PC-3 (cell line): ENCODE measurements at regions not wholly inside any gene's neighbourhood (a gene's known extent, or its start where the extent isn't known, plus 50 kb on each side); places are given as distances from the start of the nearest gene placed in this dataset.

Experiments used
- ATAC-seq: fragments of 200-7000 bp; cut with Tn5 transposase; 2 replicates; pipeline ENCODE4 v1.9.1; 2020; ENCODE audit warnings: mild to moderate bottlenecking, moderate library complexity
- BruUV-seq: library from RNA; stranded (reverse); fragments of 400-500 nt; replicated peaks from 2 replicates; lab custom pipeline; 2021; lab: Mats Ljungman, UMichigan
- CTCF ChIA-PET: fragments of 300-600 bp; sonication (Branson Sonifier 250); formaldehyde crosslinking; loops from one replicate; lab custom pipeline; 2022; ENCODE audit warnings: antibody characterized with exemption; lab: Charles Lee
- POLR2A ChIA-PET: fragments of 300-600 bp; sonication (Branson Sonifier 250); formaldehyde crosslinking; loops from one replicate; lab custom pipeline; 2022; ENCODE audit warnings: antibody characterized with exemption; ENCODE audit not compliant: unreplicated experiment; lab: Charles Lee
- DNase-seq: peaks from one replicate; pipeline ENCODE4 v3.0.0-alpha.2; 2015
- H2AFZ ChIP-seq: fragments of 300-600 bp; sonication (generic); 2 replicates; pipeline ENCODE4 v1.6.0; 2016; ENCODE audit warnings: antibody characterized with exemption, low read length
- H3F3A ChIP-seq: fragments of 300-600 bp; sonication (generic); one replicate; pipeline ENCODE4 v1.6.0; 2017; ENCODE audit warnings: antibody characterized with exemption, low read length, control low read depth, mild to moderate bottlenecking; ENCODE audit not compliant: unreplicated experiment
- H3K27ac ChIP-seq: fragments of 300-600 bp; sonication (generic); 2 replicates; pipeline ENCODE4 v1.5.1; 2016; ENCODE audit warnings: mild to moderate bottlenecking, low read length
- H3K27me3 ChIP-seq: fragments of 300-600 bp; sonication (generic); 2 replicates; pipeline ENCODE4 v1.6.1; 2016; ENCODE audit warnings: low read length, mixed read lengths
- H3K36me3 ChIP-seq: fragments of 300-600 bp; sonication (generic); 2 replicates; pipeline ENCODE4 v1.6.1; 2016; ENCODE audit warnings: low read depth, mixed run types, low read length, mixed read lengths
- H3K4me1 ChIP-seq: fragments of 300-600 bp; sonication (generic); 2 replicates; pipeline ENCODE4 v1.5.1; 2016; ENCODE audit warnings: low read length; ENCODE audit not compliant: insufficient read depth
- H3K4me2 ChIP-seq: fragments of 300-600 bp; sonication (generic); 2 replicates; pipeline ENCODE4 v1.6.0; 2016; ENCODE audit warnings: low read length
- H3K4me3 ChIP-seq: fragments of 300-600 bp; sonication (generic); 2 replicates; pipeline ENCODE4 v1.5.1; 2016; ENCODE audit warnings: mild to moderate bottlenecking, low read length, mixed read lengths
- H3K79me2 ChIP-seq: fragments of 300-600 bp; sonication (generic); 2 replicates; pipeline ENCODE4 v1.6.1; 2017; ENCODE audit warnings: low read length, mixed read lengths
- H3K9ac ChIP-seq: fragments of 300-600 bp; sonication (generic); 2 replicates; pipeline ENCODE4 v1.6.0; 2016; ENCODE audit warnings: mild to moderate bottlenecking, low read length
- H3K9me2 ChIP-seq: fragments of 300-600 bp; sonication (generic); replicated peaks from 2 replicates; pipeline ENCODE4 v1.6.1; 2016; ENCODE audit warnings: mixed run types, low read length, mixed read lengths
- H3K9me3 ChIP-seq: fragments of 300-600 bp; sonication (generic); 2 replicates; pipeline ENCODE4 v1.6.1; 2016; ENCODE audit warnings: low read length, mixed read lengths
- H4K20me1 ChIP-seq: fragments of 300-600 bp; sonication (generic); 2 replicates; pipeline ENCODE4 v1.6.1; 2016; ENCODE audit warnings: low read length, mixed read lengths
- CTCF ChIP-seq: fragments of 300-600 bp; sonication (generic); conservative IDR thresholded peaks from 2 replicates; pipeline ENCODE4 v1.5.1; 2017; ENCODE audit warnings: antibody characterized with exemption, low read depth, mild to moderate bottlenecking, low read length
- EZH2 ChIP-seq: fragments of 300-600 bp; sonication (generic); IDR thresholded peaks from one replicate; pipeline ENCODE4 v1.6.1; 2017; ENCODE audit warnings: antibody characterized with exemption, mild to moderate bottlenecking, low read length; ENCODE audit not compliant: unreplicated experiment
- EZH2phosphoT487 ChIP-seq: fragments of 300-600 bp; sonication (generic); IDR thresholded peaks from 2 replicates; pipeline ENCODE4 v1.6.1; 2018; ENCODE audit warnings: mild to moderate bottlenecking, antibody characterized with exemption, low read length, borderline replicate concordance
- intact Hi-C: fragments of 100-400 bp; cut with micrococcal nuclease; formaldehyde crosslinking; loops from 2 replicates; pipeline ENCODE4 v1.9.0; 2023

- H3K36me3 ChIP-seq, result no peaks in the 10 kb centered on the region
- DNase-seq, result peak; percentile 45
- no peak overlapping the region for H3K9ac ChIP-seq
- BruUV-seq, result no TSS peak
- H3K4me2 ChIP-seq, result peak overlapping the region; percentile 17; the same call in 1 of the 2 replicates
- no peak overlapping the region for H3K27ac ChIP-seq
- ChIA-PET CTCF (no interaction called here), POLR2A (no interaction called here)
- H3K9me3 ChIP-seq, result no peaks in the 10 kb centered on the region
- no peaks in the 10 kb centered on the region for H4K20me1 ChIP-seq
- H3K9me2 ChIP-seq, result no peaks in the 10 kb centered on the region
- peaks cover 9% of the 10 kb centered on the region for H3K4me1 ChIP-seq
- intact Hi-C loops, result no loop called here
- no peaks in the 10 kb centered on the region for H3F3A ChIP-seq
- TF ChIP-seq CTCF (no peak), EZH2 (no peak), EZH2phosphoT487 (no peak)
- ATAC-seq, result peak; percentile 51
- no peaks in the 10 kb centered on the region for H3K79me2 ChIP-seq
- no peak overlapping the region for H3K4me3 ChIP-seq
- no peak overlapping the region for H2AFZ ChIP-seq
- no peaks in the 10 kb centered on the region; the same call in 1 of the 2 replicates for H3K27me3 ChIP-seq
Observed at GRCh38 chr2:71882949-71883472, 264.7 kb downstream of the CYP26B1 start.

GRCh38 chr2:71882236-71882946 lies 265.3 kb downstream of the CYP26B1 start:
- H3K27me3 ChIP-seq, result no peaks in the 10 kb centered on the region; the same call in 1 of the 2 replicates
- no peaks in the 10 kb centered on the region for H4K20me1 ChIP-seq
- ATAC-seq, result no peak
- no peak overlapping the region for H3K4me2 ChIP-seq
- TF ChIP-seq CTCF (no peak), EZH2phosphoT487 (no peak), EZH2 (no peak)
- no peak overlapping the region for H3K4me3 ChIP-seq
- no peaks in the 10 kb centered on the region for H3K36me3 ChIP-seq
- no peak overlapping the region for H3K9ac ChIP-seq
- ChIA-PET POLR2A (no interaction called here), CTCF (no interaction called here)
- no peak overlapping the region for H2AFZ ChIP-seq
- no peaks in the 10 kb centered on the region for H3F3A ChIP-seq
- no TSS peak for BruUV-seq
- DNase-seq, result no peak
- no peak overlapping the region for H3K27ac ChIP-seq
- H3K9me2 ChIP-seq, result no peaks in the 10 kb centered on the region
- H3K9me3 ChIP-seq, result no peaks in the 10 kb centered on the region
- intact Hi-C loops, result no loop called here
- peaks cover 9% of the 10 kb centered on the region for H3K4me1 ChIP-seq
- no peaks in the 10 kb centered on the region for H3K79me2 ChIP-seq
